ENCODE measurements at regions not wholly inside any gene's neighbourhood (a gene's known extent, or its start where the extent isn't known, plus 50 kb on each side); places are given as distances from the start of the nearest gene placed in this dataset.

GRCh38 chr4:41363384-41363981 lies 106.8 kb downstream of the UCHL1 start (continued):
- TF ChIP-seq MAX (IDR thresholded peaks at IDR 0.05; ENCODE audit: low read depth, low read length) (no peak), SMAD5 (IDR thresholded peaks at IDR 0.05; ENCODE audit: low read depth) (no peak), GATAD2B (conservative IDR thresholded peaks at IDR 0.05; ENCODE audit: low read depth) (no peak), MLLT1 (IDR thresholded peaks at IDR 0.05) (no peak), NFIC (IDR thresholded peaks at IDR 0.05; ENCODE audit: low read depth, low read length) (no peak), ATF7 (IDR thresholded peaks at IDR 0.05; ENCODE audit: low read depth) (no peak)

GRCh38 chr4:41364876-41365275 lies 108.1 kb downstream of the UCHL1 start:
- ChIA-PET POLR2A (no interaction called here), RAD21 (ENCODE audit: unreplicated experiment) (no interaction called here), CTCF (no interaction called here), SMC1A (ENCODE audit: uncharacterized antibody, unreplicated experiment) (no interaction called here)
- intact Hi-C loops (cut with micrococcal nuclease; ENCODE audit: unreplicated experiment): no loop called here
- Histone ChIP-seq H3K27me3 (replicated peaks in 1 of 2; ENCODE audit: control insufficient read depth in 2 of 2, insufficient read depth in 2 of 2, low read length in 1 of 2) (peaks cover 8 to 11% of the 10 kb centered on the region in 2 experiments), H3K79me2 (ENCODE audit: control insufficient read depth, insufficient read depth, low read length) (no peaks in the 10 kb centered on the region), H3K36me3 (ENCODE audit: control insufficient read depth in 2 of 2, insufficient read depth in 2 of 2, low read length in 1 of 2) (no peaks in the 10 kb centered on the region), H2AFZ (ENCODE audit: control insufficient read depth, low read depth, low read length) (no peak overlapping the region), H3K4me2 (ENCODE audit: control insufficient read depth, insufficient read depth) (no peak overlapping the region), H3K9me3 (replicated peaks; ENCODE audit: control insufficient read depth, insufficient read depth, low read length) (no peaks in the 10 kb centered on the region; the same call in 2 of the 3 replicates), H3K27ac (ENCODE audit: control insufficient read depth, insufficient read depth) (no peak overlapping the region), H3K4me1 (ENCODE audit: control insufficient read depth, insufficient read depth, low read length) (no peaks in the 10 kb centered on the region), H3K9ac (ENCODE audit: control insufficient read depth, insufficient read depth, low read length) (no peak overlapping the region), H4K20me1 (ENCODE audit: control insufficient read depth, insufficient read depth) (no peaks in the 10 kb centered on the region), H3K4me3 (no peak overlapping the region)
- ATAC-seq: no peak
- in situ Hi-C loops (cut with MboI): no loop called here
- no TSS peak for BruUV-seq (replicated peaks)
- WGBS (ENCODE audit: insufficient coverage, insufficient replicate concordance, low lambda C conversion rate, missing lambda C conversion rate): 0% methylated on average over 3 of the region's 3 CpGs
- DNase-seq (ENCODE audit: low read depth, low spot score): no peak
- no peak for FAIRE-seq
- TF ChIP-seq PRDM15 (CRISPR knock-in tag; IDR thresholded peaks at IDR 0.05): no peak
- no peak for TF ChIP-seq PBX3 (IDR thresholded peaks at IDR 0.05; ENCODE audit: insufficient replicate concordance, low read depth, low read length)
- TF ChIP-seq MTA3 (IDR thresholded peaks at IDR 0.05; ENCODE audit: borderline replicate concordance, low read length): no peak
- no peak for TF ChIP-seq KLF5 (IDR thresholded peaks at IDR 0.05; ENCODE audit: partially characterized antibody)
- TF ChIP-seq ZBTB33 (IDR thresholded peaks at IDR 0.05): no peak
- TF ChIP-seq SIN3A (IDR thresholded peaks at IDR 0.05; ENCODE audit: low read depth, low read length): no peak
- TF ChIP-seq SUZ12 (IDR thresholded peaks at IDR 0.05; ENCODE audit: unreplicated experiment): no peak
- TF ChIP-seq EGR1 (IDR thresholded peaks at IDR 0.05; ENCODE audit: borderline replicate concordance in 1 of 2, low read depth in 2 of 2, low read length in 2 of 2): no peak
- no peak for TF ChIP-seq CBX3 (IDR thresholded peaks at IDR 0.05; ENCODE audit: borderline replicate concordance, low read depth)
